GM13977 (cell line): ENCODE measurements at regions not wholly inside any gene's neighbourhood (a gene's known extent, or its start where the extent isn't known, plus 50 kb on each side); places are given as distances from the start of the nearest gene placed in this dataset.

Experiments used
- DNase-seq: peaks from one replicate; pipeline ENCODE4 v3.0.0; 2012; ENCODE audit warnings: low spot score
- in situ Hi-C: fragments of 300-500 bp; cut with MboI; formaldehyde crosslinking; loops from one replicate; pipeline ENCODE4 v1.12.0; 2022; ENCODE audit warnings: low sequenced_read_pairs, low pct_unique_long_range_greater_than_20kb, mixed read lengths, inconsistent platforms; ENCODE audit not compliant: unreplicated experiment
- TF ChIP-seq, protein P1 (sequence below): IDR thresholded peaks from 2 replicates; pipeline ENCODE4 v1.5.1; 2012; ENCODE audit warnings: mild to moderate bottlenecking, control low read depth; ENCODE audit not compliant: insufficient read depth; ENCODE audit errors: extremely low read depth, missing control alignments

GRCh38 chr12:19837543-19837942 is 398.3 kb downstream of the AEBP2 start:
- DNase-seq, result no peak
- TF ChIP-seq, protein P1, sequence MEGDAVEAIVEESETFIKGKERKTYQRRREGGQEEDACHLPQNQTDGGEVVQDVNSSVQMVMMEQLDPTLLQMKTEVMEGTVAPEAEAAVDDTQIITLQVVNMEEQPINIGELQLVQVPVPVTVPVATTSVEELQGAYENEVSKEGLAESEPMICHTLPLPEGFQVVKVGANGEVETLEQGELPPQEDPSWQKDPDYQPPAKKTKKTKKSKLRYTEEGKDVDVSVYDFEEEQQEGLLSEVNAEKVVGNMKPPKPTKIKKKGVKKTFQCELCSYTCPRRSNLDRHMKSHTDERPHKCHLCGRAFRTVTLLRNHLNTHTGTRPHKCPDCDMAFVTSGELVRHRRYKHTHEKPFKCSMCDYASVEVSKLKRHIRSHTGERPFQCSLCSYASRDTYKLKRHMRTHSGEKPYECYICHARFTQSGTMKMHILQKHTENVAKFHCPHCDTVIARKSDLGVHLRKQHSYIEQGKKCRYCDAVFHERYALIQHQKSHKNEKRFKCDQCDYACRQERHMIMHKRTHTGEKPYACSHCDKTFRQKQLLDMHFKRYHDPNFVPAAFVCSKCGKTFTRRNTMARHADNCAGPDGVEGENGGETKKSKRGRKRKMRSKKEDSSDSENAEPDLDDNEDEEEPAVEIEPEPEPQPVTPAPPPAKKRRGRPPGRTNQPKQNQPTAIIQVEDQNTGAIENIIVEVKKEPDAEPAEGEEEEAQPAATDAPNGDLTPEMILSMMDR, result no peak
- in situ Hi-C loops, result no loop called here

DNA sequence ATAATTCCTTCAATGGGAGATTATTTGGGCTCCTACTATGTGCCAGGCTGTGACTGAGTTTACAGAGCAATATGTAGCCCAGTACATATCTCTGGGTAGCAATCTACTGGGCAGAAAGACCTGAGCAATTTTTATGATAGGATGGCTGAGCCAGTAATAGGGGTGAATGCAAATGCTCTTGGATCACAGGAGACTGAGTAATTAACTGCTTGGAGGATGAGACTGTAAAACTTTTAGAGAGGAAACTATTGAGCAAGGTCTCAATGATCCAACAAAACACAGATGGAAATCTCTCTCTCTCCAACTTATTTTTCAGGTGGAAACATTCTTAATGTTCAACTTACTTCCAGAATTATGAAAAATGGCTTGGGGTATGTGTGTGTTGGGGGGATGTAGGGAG is 402.2 kb downstream of the AEBP2 start:
- no peak for DNase-seq
- in situ Hi-C loops, result no loop called here

DNA sequence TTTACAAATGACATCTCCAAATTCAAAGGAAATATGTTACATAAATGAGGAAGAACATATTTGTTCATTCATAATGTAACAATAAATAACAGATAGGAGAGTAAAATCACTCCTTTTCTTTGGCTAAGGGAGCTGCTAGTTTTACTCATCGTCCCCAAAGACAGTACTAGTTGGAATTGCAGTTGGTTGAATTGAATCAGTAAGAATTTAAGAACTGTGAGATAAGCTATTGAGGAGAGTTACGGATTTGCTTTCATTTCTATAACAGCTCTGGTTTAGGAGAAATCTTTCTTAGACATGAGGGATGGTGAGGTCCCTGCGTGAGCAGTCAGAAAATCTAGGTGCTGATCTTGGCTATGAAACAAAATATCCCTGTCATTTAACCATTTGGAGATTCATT is 402.8 kb downstream of the AEBP2 start:
- TF ChIP-seq, protein P1, result no peak
- no peak for DNase-seq
- in situ Hi-C loops, result no loop called here

More for the DNA sequence above, 402.2 kb downstream of the AEBP2 start:
- TF ChIP-seq, protein P1, result no peak

- TF ChIP-seq, protein P1, result no peak
- in situ Hi-C loops, result no loop called here
- no peak for DNase-seq
Observed at GRCh38 chr12:19844224-19844623, 404.9 kb downstream of the AEBP2 start.

GRCh38 chr12:19846574-19846973 is 407.3 kb downstream of the AEBP2 start:
- TF ChIP-seq, protein P1, result no peak
- no peak for DNase-seq
- in situ Hi-C loops, result no loop called here

DNA sequence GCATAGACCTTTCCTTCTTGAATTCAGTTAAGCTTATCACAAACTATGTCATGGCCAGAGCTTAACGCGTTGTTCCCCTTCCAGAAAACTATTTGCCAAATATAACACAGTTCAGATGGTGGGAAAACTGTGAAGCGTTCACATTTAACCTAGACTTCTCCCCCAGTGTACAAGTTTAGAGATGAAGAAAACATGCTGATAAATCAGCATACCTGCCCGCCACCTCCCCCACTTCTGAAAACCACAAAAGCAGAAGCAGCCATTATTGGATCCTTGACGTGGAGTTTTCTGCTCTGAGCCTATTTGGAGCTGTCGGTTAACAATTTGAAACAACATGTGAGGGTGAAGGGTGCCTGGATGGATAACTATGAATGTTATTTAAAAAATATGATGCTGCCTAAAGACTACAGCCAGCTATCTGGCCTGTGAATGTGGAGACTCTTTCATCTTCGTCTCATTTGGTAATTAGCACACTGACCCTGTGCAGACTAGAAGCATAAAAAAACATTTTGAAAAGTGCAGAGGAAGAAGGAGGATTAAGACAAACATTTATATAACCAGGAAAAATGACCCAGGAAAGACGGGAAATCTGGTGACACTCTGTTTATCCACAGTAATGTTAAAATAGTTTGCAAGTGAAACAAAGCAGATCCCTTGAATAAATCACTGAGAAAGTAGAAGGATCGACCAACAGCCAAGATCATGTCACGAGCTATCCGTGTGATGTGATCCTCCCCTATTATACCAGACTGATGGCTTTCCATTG is 408.2 kb downstream of the AEBP2 start:
- in situ Hi-C loops, result no loop called here
- TF ChIP-seq, protein P1, result no peak
- DNase-seq, result no peak
